Karpas-422 (cell line): ENCODE measurements at regions not wholly inside any gene's neighbourhood (a gene's known extent, or its start where the extent isn't known, plus 50 kb on each side); places are given as distances from the start of the nearest gene placed in this dataset.

Source experiments
- DNase-seq: peaks from one replicate; pipeline ENCODE4 v3.0.0-alpha.2; 2015
- H2AFZ ChIP-seq: fragments of 200-600 bp; sonication (generic); 2 replicates; pipeline ENCODE4 v1.6.1; 2014; ENCODE audit warnings: antibody characterized with exemption, low read length, mixed read lengths
- H3K27ac ChIP-seq: fragments of 200-600 bp; sonication (generic); 2 replicates; pipeline ENCODE4 v1.5.1; 2014; ENCODE audit warnings: mild to moderate bottlenecking, low read length, moderate library complexity
- H3K27me3 ChIP-seq: fragments of 200-600 bp; sonication (generic); 2 replicates; pipeline ENCODE4 v1.6.1; 2014; ENCODE audit warnings: low read length, mixed read lengths
- H3K36me3 ChIP-seq: fragments of 200-600 bp; sonication (generic); 2 replicates; pipeline ENCODE4 v1.6.1; 2014; ENCODE audit warnings: low read length, mixed read lengths; ENCODE audit not compliant: insufficient read depth
- H3K4me1 ChIP-seq: fragments of 200-600 bp; sonication (generic); 2 replicates; pipeline ENCODE4 v1.6.1; 2014; ENCODE audit warnings: mild to moderate bottlenecking, low read length, mixed read lengths
- H3K4me2 ChIP-seq: fragments of 200-600 bp; sonication (generic); 2 replicates; pipeline ENCODE4 v1.6.1; 2014; ENCODE audit warnings: low read length, low read depth, mild to moderate bottlenecking; ENCODE audit not compliant: poor library complexity, severe bottlenecking
- H3K4me3 ChIP-seq: fragments of 200-600 bp; sonication (generic); 2 replicates; pipeline ENCODE4 v1.5.1; 2014; ENCODE audit warnings: mild to moderate bottlenecking, antibody characterized with exemption, low read length, mixed read lengths
- H3K79me2 ChIP-seq: fragments of 200-600 bp; sonication (generic); 2 replicates; pipeline ENCODE4 v1.6.1; 2014; ENCODE audit warnings: mild to moderate bottlenecking, low read length, mixed read lengths
- H3K9ac ChIP-seq: fragments of 200-600 bp; sonication (generic); 2 replicates; pipeline ENCODE4 v1.6.0; 2014; ENCODE audit warnings: low read length
- H3K9me2 ChIP-seq: fragments of 200-600 bp; sonication (generic), shearing (Covaris generic); replicated peaks from 2 replicates; pipeline ENCODE4 v1.6.0; 2014; ENCODE audit warnings: mild to moderate bottlenecking, low read length, moderate library complexity; ENCODE audit not compliant: insufficient read depth
- H3K9me3 ChIP-seq: fragments of 300-700, 200-600 bp; sonication (generic); 2 replicates; pipeline ENCODE4 v1.6.1; 2014; ENCODE audit warnings: low read length, mixed read lengths
- H4K20me1 ChIP-seq: fragments of 200-600 bp; sonication (generic); 2 replicates; pipeline ENCODE4 v1.6.1; 2014; ENCODE audit warnings: mild to moderate bottlenecking, antibody characterized with exemption, low read length, low read depth; ENCODE audit not compliant: insufficient read depth

GRCh38 chr3:184440151-184440550 is 60.3 kb downstream of the CHRD start:
- Histone ChIP-seq H3K27me3 (no peaks in the 10 kb centered on the region), H3K79me2 (no peaks in the 10 kb centered on the region), H3K4me1 (no peaks in the 10 kb centered on the region), H3K27ac (no peak overlapping the region), H3K9me3 (no peaks in the 10 kb centered on the region), H3K4me3 (no peak overlapping the region), H4K20me1 (no peaks in the 10 kb centered on the region), H3K9me2 (no peaks in the 10 kb centered on the region), H2AFZ (no peak overlapping the region), H3K36me3 (no peaks in the 10 kb centered on the region), H3K9ac (no peak overlapping the region), H3K4me2 (no peak overlapping the region)
- no peak for DNase-seq

DNA sequence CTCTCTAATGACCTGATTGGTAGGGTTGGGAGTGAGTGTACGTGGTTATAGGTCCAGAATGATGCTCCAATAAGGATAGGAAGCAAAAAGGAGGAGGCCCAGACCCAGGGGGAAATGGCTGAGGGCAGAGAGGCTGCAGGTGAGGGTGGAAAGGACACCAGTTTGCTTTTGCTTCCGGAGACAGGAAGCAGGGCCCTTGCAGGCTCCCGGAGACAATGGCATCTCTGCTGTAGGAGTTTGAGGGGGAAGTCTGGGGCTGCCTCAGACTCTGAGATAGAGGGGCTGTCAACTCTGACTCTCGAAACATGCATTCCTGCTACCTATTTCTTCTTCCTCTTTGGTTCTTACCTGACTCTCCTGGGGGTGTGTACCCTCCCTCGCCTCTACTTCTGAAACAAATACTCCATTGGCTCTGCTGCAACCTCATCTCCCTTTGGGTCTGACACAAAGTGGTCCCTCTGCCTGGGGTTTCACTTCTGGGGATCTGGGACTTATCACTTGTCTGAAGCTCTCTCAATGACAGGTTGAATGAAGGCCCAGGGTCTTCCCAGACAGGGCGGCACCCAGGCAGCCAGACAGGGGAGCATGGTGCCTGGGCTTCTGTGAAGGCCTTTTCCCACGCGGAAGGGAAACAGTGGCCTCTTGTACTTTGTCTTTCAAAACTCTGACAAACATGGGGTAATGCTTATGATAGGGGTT is 61.5 kb downstream of the CHRD start:
- no peak for DNase-seq
- H3K4me1 ChIP-seq = no peaks in the 10 kb centered on the region

DNA sequence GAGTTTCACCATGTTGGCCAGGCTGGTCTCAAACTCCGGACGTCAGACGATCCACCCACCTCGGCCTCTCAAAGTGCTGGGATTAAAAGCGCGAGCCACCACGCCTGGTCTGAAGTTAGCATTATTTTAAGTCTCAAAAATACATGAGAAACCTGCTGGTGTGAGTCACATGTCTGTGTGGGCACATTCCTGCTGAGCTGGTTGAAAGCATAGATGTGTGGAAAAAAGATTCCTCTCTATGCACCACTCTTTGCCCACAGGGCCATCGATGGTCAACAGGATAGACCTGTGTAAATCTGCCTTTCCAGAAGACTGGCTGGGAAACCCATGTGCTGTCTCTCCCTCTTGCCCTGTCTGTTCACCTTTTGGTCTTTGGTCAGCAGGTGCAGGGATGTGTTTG is 63.5 kb downstream of the CHRD start:
- no peak for DNase-seq
- H3K36me3 ChIP-seq = no peaks in the 10 kb centered on the region
- peaks cover 3% of the 10 kb centered on the region; the same call in 1 of the 2 replicates for H3K27me3 ChIP-seq
- H3K4me3 ChIP-seq = no peak overlapping the region
- no peaks in the 10 kb centered on the region for H3K4me1 ChIP-seq
- H3K9ac ChIP-seq = no peak overlapping the region
- H4K20me1 ChIP-seq = no peaks in the 10 kb centered on the region
- no peaks in the 10 kb centered on the region for H3K79me2 ChIP-seq
- no peak overlapping the region for H2AFZ ChIP-seq
- H3K9me2 ChIP-seq = no peaks in the 10 kb centered on the region
- H3K27ac ChIP-seq = no peak overlapping the region
- H3K9me3 ChIP-seq = no peaks in the 10 kb centered on the region
- no peak overlapping the region for H3K4me2 ChIP-seq

More for the DNA sequence above, 61.5 kb downstream of the CHRD start:
- Histone ChIP-seq H3K27ac (no peak overlapping the region), H3K79me2 (no peaks in the 10 kb centered on the region), H3K4me3 (no peak overlapping the region), H2AFZ (no peak overlapping the region), H3K27me3 (no peaks in the 10 kb centered on the region), H3K36me3 (no peaks in the 10 kb centered on the region), H3K4me2 (no peak overlapping the region), H4K20me1 (no peaks in the 10 kb centered on the region), H3K9me2 (no peaks in the 10 kb centered on the region), H3K9me3 (no peaks in the 10 kb centered on the region), H3K9ac (no peak overlapping the region)

- no peaks in the 10 kb centered on the region for H3K79me2 ChIP-seq
- H3K9ac ChIP-seq = no peak overlapping the region
- no peak overlapping the region for H3K4me3 ChIP-seq
- H3K9me2 ChIP-seq = no peaks in the 10 kb centered on the region
- peaks cover 3% of the 10 kb centered on the region; the same call in 1 of the 2 replicates for H3K27me3 ChIP-seq
- H2AFZ ChIP-seq = no peak overlapping the region
- H3K4me1 ChIP-seq = no peaks in the 10 kb centered on the region
- H3K27ac ChIP-seq = no peak overlapping the region
- H4K20me1 ChIP-seq = no peaks in the 10 kb centered on the region
- H3K9me3 ChIP-seq = no peaks in the 10 kb centered on the region
- H3K4me2 ChIP-seq = no peak overlapping the region
- no peak for DNase-seq
- H3K36me3 ChIP-seq = no peaks in the 10 kb centered on the region
These were observed 64.0 kb downstream of the CHRD start for GRCh38 chr3:184443831-184444230.

GRCh38 chr3:184448321-184449160 is 68.7 kb downstream of the CHRD start:
- Histone ChIP-seq H3K9me2 (no peaks in the 10 kb centered on the region), H3K27ac (no peak overlapping the region), H4K20me1 (no peaks in the 10 kb centered on the region), H3K9me3 (no peaks in the 10 kb centered on the region), H3K27me3 (peaks cover 3% of the 10 kb centered on the region; the same call in 1 of the 2 replicates), H3K9ac (no peak overlapping the region), H3K4me1 (no peaks in the 10 kb centered on the region), H3K4me2 (no peak overlapping the region), H2AFZ (no peak overlapping the region), H3K79me2 (no peaks in the 10 kb centered on the region), H3K4me3 (no peak overlapping the region), H3K36me3 (no peaks in the 10 kb centered on the region)
- no peak for DNase-seq

- Histone ChIP-seq H3K79me2 (no peaks in the 10 kb centered on the region), H3K9ac (no peak overlapping the region), H3K27ac (no peak overlapping the region), H3K9me3 (no peaks in the 10 kb centered on the region), H4K20me1 (no peaks in the 10 kb centered on the region), H2AFZ (no peak overlapping the region), H3K36me3 (no peaks in the 10 kb centered on the region), H3K4me2 (no peak overlapping the region), H3K4me3 (no peak overlapping the region), H3K27me3 (peaks cover 3% of the 10 kb centered on the region; the same call in 1 of the 2 replicates), H3K4me1 (no peaks in the 10 kb centered on the region), H3K9me2 (no peaks in the 10 kb centered on the region)
- no peak for DNase-seq
These were observed 69.3 kb downstream of the CHRD start for GRCh38 chr3:184449161-184449515.

DNA sequence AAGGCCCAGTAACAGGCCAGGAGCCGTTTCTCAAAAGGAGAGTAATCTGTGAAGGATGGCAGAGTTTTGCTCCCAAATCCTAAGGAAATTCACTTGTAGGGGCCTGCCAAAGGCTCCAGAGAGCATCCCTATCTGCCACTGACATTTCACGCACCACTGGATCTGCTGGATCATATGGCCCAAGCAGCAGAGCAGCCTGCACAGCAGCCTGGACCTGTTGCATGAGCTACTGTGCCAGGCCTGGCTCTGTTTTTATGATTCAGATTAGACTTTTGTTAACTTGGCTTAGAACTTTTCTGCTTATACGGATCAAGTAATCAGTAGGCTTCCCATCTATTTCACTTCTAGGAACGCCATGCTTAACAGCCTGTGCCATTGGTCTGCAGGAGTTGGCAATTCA is 70.7 kb downstream of the CHRD start:
- H2AFZ ChIP-seq = no peak overlapping the region
- H3K36me3 ChIP-seq = no peaks in the 10 kb centered on the region
- DNase-seq = no peak

GRCh38 chr3:184453296-184453695 is 73.4 kb downstream of the CHRD start:
- no peaks in the 10 kb centered on the region; the same call in 1 of the 2 replicates for H3K27me3 ChIP-seq
- H2AFZ ChIP-seq = no peak overlapping the region
- H3K36me3 ChIP-seq = no peaks in the 10 kb centered on the region
- H3K4me1 ChIP-seq = no peaks in the 10 kb centered on the region
- H3K4me2 ChIP-seq = no peak overlapping the region
- no peak for DNase-seq
- no peaks in the 10 kb centered on the region for H3K9me2 ChIP-seq
- no peak overlapping the region for H3K9ac ChIP-seq
- H3K27ac ChIP-seq = no peak overlapping the region
- no peaks in the 10 kb centered on the region for H3K9me3 ChIP-seq
- no peak overlapping the region for H3K4me3 ChIP-seq
- H3K79me2 ChIP-seq = no peaks in the 10 kb centered on the region
- H4K20me1 ChIP-seq = no peaks in the 10 kb centered on the region

More for the DNA sequence above, 70.7 kb downstream of the CHRD start:
- H3K4me2 ChIP-seq = no peak overlapping the region
- H4K20me1 ChIP-seq = no peaks in the 10 kb centered on the region
- no peak overlapping the region for H3K27ac ChIP-seq
- no peaks in the 10 kb centered on the region for H3K4me1 ChIP-seq
- H3K9ac ChIP-seq = no peak overlapping the region
- no peaks in the 10 kb centered on the region for H3K9me2 ChIP-seq
- no peak overlapping the region for H3K4me3 ChIP-seq
- H3K27me3 ChIP-seq = peaks cover 3% of the 10 kb centered on the region; the same call in 1 of the 2 replicates
- H3K79me2 ChIP-seq = no peaks in the 10 kb centered on the region
- H3K9me3 ChIP-seq = no peaks in the 10 kb centered on the region
